Right ventricle myocardium superior (tissue), 1 donor: ENCODE measurements at regions not wholly inside any gene's neighbourhood (a gene's known extent, or its start where the extent isn't known, plus 50 kb on each side); places are given as distances from the start of the nearest gene placed in this dataset.

Experiments
- ATAC-seq: fragments of 200-7000 bp; cut with Tn5 transposase; one replicate; pipeline ENCODE4 v1.9.1; 2020; ENCODE audit warnings: mild to moderate bottlenecking; ENCODE audit not compliant: poor library complexity
- DNase-seq: peaks from one replicate; pipeline ENCODE4 v3.0.0-alpha.2; 2020
- intact Hi-C: fragments of 100-400 bp; cut with DNase I; formaldehyde crosslinking; loops from one replicate; pipeline ENCODE4 v1.11.2; 2022
- donor health status: DM: no; HTN: yes; CAD: no; lungs with severe emphysema.

DNA sequence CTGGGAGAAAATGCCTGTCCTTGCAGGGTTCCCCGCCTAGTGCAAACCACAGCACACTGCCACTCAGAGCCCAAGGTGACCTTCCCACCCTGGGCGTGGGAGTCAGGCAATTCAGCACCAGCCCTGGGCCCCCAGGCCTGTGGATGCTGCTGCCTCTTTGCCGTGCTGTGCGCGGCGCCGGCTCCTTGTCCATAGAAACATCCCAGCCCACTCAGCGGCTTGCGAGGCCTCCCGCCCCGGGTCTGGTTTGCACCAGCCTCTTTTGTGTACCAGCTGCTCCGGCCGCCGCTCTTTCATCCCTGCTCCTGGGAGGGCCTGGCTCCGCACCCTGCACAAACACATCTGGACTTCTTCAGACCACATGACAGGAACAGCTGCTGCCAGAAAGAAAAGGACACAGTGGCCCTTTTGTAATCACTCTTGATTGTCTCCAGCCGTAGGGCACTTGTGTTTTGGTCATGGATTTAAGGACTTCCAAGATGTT lies 75.4 kb upstream of the SDK2 start:
- intact Hi-C loops = no loop called here
- ATAC-seq (peak; percentile 86), DNase-seq (peak; percentile 66)

DNA sequence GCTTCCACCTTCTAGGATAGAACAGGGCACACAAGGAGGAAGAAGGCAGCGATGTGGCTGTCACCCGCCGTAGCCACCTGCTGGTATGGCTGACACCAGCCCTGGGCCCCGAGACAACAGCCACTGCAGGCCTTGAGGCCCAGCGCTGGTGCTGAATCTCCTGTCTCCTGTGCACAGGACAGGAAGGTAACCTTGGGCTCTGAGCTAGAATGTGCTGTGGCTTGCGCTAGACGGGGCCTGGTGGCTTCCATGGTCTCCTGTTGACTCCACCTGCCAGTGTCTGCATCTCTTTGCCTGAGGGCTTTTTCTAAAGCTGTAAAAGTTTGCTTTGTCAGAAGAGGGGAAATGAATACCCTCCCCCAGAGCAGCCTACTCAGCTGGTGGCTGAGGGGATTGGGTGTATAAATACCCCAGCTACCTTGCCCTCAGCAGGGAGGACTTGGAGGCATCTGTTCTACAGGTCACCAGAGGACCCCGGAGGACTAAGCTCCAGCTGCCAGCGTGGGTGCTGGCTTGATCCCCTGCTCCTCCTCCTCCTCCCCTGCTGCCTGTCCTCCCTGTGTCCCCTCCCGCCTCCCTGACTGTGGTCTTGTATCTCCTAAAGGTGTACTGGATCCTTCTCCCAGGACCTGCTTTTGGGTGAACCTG lies 76.1 kb upstream of the SDK2 start:
- DNase-seq (no peak), ATAC-seq (no peak)
- intact Hi-C loops = no loop called here

DNA sequence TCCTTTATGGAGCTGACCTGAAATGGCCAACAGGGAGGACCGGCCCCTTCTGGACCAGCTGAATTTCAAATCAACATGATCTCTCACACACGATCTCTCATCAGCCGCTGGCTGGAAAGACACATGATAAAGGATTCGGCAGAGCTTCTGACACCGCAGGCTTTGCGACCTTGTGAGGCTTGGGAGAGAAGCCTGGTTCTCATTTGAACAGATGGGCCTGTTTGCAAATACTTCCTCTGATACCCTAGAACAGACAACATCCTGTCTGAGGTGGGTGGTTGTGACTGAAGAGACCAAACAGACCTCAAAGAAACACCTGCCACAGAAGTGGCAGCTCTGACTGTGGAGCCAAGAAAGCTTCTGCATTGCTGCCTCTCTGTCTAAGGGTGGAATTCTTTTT lies 77.9 kb upstream of the SDK2 start:
- ATAC-seq = no peak
- intact Hi-C loops = no loop called here
- no peak for DNase-seq

DNA sequence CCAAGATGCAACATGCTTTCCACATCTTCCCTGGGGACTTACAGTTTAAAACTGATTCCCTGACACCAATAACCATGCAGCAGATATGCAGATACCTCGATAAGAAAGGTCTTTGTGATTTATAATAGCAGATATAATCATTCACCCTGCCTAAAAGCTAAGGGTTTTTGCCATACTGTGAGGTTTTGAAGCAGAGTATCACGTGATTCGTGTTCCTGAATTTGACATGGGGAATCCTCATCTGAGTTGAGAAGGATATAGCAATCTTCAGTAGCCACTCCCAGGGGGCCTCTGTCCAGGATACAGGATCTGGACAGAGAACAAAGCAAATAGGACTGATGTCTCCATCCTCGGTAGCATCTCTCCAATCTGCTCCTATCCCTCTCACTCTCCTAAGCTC lies 79.1 kb upstream of the SDK2 start:
- intact Hi-C loops = no loop called here
- ATAC-seq = no peak
- no peak for DNase-seq

DNA sequence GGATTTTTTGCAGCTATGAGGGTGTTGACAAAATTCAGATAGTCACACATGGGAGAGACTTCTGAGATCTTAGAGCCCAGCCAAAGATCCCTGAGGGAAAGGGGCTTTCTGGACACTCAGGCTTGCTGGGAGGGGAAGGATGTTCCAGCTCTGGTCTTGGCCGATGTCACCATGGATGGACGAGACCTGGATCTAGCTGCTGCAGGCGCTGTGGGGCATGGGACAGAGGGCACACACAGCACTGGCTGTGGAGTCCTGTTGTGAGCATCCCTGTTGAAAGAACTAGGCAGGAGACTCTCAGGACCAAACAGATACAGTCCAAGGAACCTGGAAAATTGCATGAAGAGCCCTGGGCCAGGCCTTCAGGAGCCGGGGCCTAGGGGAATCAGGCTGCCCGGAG lies 80.1 kb upstream of the SDK2 start:
- ATAC-seq (no peak), DNase-seq (no peak)
- intact Hi-C loops = no loop called here

DNA sequence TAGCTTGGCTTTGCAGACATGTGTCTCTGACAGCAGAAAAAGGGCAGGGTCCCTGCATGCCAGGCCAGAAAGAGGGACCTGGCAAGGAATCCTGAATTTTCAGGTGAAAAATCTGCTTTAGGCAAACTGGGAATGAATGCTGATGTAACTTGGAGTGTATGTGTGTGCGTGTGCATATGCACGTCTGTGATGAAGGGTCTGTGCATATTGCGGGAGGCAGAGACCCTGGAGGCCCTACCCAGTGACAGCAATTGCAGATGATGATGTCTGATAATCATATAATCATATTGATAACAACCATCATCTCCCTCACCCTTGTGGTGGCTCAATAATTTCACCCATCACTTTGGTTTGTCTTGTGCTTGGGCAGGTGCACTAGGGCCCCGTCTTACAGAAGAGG lies 80.7 kb upstream of the SDK2 start:
- intact Hi-C loops = no loop called here

DNA sequence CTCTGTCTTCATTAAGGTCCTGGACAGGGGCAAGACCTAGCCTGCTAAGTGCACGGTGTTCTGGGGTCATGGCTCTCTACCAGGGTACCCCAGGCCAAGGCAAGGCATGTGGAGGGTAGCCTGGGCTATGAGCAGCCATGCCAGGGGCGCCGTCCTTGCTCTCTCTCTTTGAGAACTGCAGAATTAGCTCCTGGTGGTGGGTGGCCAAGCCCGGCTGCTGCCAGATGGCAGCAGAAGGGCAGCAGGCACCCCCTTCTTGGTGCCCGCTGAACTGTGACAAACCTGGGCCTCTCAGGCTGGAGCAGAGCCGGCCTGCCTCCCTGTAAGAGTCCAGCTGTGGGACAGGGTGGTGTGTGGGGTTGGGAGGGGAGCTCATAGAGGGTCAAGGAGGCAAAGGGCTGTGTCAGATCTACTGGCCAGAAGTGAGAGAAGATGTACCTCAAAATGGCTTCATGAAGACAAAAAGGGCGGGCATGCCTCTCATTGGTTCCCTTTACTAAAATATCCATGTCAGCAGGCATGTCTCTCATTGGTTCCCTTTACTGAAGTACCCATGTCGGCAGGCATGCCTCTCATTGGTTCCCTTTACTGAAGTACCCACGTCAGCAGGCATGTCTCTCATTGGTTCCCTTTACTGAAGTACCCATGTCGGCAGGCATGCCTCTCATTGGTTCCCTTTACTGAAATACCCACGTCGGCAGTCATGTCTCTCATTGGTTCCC lies 81.7 kb upstream of the SDK2 start:
- ATAC-seq (no peak), DNase-seq (no peak)
- intact Hi-C loops = no loop called here

More for the DNA sequence above, 80.7 kb upstream of the SDK2 start:
- no peak for ATAC-seq
- no peak for DNase-seq

DNA sequence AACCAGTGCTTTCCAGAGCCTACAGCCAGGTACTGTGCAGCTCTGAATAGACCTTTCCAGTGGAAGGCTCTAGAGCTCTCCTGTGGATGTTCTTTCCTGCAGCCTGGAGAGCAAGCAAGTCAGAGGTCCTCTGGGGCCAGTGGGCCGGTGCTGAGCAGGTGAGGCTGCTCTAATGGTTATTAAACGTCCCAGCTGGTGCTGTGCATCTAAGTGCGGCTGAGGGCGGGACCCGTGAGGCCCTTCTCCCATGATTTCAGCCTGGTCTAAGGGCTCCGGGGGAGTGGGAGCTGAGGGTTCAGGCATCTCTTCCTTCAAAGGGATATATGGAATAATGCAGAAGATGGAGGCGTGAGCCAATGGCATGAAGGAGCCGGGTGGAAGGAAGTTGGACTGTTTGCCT lies 83.7 kb upstream of the SDK2 start:
- intact Hi-C loops = no loop called here
- DNase-seq (no peak), ATAC-seq (no peak)

DNA sequence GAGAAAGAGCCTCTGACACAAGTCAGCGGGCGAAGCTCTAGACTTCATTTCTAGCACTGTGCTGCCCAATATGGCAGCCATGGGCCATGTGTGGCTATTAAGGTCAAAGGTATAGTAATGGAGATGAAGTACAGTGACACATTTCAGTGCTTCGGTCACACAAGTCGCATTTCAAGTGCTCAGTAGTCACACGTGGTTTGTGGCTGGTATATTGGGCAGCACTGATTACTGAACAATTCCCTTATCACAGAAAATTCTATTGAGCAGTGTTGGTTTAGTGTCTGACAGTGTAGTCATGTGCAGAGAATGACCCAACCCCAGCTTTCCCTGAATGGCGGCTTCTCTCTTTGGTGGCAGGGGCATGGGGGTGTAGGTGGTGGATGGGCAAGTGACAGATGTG lies 84.9 kb upstream of the SDK2 start:
- intact Hi-C loops = no loop called here
- no peak for ATAC-seq
- DNase-seq = no peak

DNA sequence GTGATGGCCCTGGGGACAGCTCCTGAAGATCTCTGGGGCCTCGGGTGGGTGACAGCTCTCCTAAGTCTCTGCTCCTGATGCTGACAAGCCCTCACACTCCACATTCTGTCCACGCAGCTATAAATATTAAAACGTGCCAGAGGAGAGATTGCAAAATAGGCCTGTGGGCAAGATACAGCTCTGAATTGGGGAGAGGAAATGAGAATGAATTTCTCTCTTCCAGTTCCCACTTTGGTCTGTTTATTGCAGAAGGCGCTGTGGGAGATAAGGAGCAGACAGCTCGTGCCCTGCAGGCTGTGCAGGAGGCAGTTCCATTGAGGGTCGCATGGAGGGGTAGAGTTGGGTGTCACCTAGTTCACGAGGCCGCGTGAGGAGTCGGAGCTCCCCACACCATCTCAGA lies 87.5 kb upstream of the SDK2 start:
- intact Hi-C loops = no loop called here
- no peak for DNase-seq
- peak; percentile 55 for ATAC-seq

DNA sequence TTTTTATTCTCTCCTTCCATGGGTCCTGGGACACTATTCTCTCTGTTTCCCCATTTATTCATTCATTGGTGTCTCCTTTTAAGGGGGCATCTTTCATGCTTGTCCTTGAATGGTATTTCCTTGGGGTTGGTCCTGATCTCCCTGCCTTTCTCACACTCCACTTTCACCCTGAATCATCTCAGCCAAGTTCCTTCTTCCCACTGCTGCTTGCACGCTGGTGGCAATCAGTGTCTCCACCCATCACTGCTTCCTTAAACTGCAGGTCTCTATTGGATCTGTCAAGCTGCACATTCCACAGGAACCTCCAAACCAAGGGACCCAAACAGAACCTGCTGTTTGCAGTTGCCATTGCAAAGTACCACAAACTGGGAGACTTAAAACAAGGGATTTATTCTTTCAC lies 89.3 kb upstream of the SDK2 start:
- DNase-seq (no peak), ATAC-seq (no peak)
- intact Hi-C loops = no loop called here

DNA sequence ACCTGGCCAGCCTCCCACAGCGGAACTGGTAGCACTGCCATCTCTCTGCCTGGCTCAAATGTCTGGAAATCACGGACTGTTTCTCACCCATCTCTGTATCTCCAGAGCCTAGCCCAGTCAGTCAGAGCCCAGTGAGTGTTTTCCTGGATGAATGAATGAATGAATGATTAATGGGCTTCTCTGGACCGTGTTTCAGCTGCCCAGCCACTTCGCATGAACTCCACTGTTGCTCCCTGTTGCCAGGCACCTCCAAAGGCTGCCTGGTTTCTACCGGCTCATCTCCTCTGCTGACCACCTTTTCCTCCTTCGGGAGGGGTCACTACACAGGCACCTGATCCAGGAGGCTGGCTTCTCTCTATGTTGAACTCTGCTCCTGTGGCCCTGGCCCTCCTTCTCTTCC lies 91.0 kb upstream of the SDK2 start:
- intact Hi-C loops = no loop called here
- DNase-seq = no peak
- no peak for ATAC-seq

DNA sequence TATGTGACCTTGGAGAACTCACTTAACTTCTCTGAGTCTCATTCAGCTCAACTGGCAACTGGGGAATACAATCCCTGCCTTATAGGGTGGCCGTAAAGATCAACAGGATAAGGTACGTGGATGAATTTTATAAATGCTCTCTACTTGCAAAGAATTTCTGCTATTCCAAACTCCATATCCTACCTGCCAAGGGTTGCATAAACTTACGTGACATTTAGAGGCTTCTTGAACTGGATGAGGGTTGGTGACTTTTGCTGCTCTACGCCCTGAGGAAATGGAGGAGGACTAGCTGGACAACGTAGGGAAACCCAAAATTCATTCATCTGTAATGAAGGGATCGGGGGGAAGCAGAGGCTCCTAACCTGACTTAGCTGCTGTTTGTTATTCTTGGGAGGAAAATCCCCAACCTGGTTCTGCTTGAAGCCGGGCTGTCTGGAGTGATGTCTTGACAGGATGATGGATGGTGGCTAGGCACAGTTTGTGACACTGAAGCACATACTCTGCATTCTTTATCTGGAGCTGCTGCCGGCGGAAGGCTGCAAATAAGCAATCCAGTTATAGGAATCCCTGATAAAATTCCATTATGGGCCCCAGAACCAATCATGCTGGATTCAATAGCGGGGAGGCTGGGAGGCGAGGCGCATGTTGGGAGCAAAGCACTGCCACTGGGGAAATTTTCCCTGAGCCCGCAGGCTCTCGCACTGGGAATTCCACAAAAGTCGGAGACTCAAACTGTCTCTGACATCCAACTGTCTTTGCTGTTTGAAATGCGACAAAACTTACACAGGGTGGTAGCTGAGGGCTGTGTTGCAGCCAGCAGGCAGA lies 94.7 kb upstream of the SDK2 start:
- ATAC-seq (peak; percentile 45), DNase-seq (no peak)
- intact Hi-C loops = no loop called here

DNA sequence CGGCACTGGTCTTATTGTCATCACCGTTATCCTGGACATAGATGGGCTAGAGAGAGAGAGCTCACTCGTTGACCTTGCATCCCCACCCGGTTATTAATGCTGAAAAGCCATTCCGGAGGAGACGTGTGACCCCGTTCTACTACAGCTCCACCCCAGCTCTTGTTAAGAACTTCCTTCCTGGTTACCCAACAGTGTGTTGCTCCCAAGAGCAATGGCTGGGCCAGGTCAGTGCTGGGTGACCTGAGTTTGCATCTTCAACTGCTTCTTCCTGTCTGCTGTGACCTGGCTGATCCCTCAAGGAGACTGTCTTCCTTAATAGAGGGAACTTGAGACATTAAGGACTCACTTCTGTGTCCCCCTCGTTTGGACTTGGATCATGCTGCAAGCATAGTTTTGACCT lies 96.1 kb upstream of the SDK2 start:
- intact Hi-C loops = no loop called here
- ATAC-seq = no peak
- no peak for DNase-seq

DNA sequence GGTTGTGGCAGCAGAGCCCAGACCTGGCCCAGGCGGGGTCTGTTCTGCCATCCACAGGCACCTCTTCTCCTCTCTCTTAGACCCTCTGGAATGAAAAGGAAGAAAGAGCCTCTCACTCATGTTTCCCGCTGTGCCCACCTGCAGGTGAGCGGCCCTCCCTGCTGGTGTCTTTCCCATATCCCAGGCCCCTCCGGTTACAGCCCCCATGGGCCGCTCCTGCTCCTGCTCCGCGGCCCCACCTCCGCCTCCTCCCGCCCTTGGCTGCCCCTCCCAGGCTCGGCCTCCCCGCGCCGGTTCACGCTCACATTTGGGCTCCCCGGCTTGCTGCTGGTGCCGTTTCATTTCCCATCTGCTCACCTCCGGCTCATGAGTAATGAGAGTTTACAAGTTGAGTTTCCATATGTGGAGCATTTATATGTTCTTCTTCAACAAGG lies 98.7 kb upstream of the SDK2 start:
- ATAC-seq = no peak
- DNase-seq = no peak
- intact Hi-C loops = no loop called here

DNA sequence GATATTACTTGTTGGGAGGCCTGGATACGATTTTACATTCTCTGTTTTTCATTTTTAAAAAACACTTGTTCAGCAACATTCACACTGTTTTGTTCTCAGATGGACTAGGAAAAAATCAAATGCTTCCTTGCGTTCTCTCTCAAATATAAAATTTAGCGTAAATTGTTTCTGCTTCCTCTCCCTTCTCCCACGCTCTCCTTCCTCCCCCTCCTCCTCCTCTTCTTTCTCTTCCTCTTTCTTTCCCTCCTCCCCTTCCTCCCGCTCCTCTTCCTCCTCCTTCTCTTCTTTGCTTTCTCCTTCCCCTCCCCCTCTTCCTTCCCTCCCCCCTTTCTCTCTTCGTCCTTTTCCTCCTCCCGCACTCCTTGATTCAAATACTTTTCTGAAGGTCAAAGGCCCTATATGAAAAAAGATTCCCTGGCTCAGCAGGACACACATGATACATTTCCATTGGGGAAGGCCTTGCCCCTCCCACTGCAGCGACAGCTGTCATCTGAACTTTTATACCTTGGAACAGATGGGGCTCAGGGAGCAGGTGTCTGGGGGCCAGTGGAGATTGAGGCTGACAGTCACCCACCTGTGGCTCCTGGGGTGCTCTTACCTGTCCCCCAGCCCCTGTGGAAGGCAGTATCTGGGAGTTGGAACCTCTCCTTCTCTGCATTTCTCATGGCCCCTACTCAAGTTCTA lies 99.4 kb upstream of the SDK2 start:
- intact Hi-C loops = no loop called here
- DNase-seq (no peak), ATAC-seq (no peak)

DNA sequence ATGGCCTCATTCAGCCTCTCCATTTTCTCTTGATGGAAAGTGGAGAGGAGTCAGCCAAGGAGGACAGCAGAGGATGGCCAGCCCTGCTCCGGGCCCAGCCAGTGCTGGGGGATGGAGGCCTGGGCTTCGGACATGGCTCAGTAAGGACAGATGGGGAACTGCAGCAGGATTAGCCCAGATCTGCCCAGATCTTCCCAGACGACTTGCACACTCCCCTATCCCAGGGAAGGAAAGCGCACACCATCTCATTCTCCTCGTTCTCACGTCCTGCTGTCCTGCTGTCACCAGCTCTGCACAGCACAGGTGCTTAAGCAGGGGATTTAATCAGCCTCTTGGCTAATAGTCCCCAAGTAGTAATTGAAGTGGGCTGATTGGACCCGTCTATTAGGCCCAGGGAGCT lies 100.2 kb upstream of the SDK2 start:
- DNase-seq (no peak), ATAC-seq (no peak)
- intact Hi-C loops = no loop called here

DNA sequence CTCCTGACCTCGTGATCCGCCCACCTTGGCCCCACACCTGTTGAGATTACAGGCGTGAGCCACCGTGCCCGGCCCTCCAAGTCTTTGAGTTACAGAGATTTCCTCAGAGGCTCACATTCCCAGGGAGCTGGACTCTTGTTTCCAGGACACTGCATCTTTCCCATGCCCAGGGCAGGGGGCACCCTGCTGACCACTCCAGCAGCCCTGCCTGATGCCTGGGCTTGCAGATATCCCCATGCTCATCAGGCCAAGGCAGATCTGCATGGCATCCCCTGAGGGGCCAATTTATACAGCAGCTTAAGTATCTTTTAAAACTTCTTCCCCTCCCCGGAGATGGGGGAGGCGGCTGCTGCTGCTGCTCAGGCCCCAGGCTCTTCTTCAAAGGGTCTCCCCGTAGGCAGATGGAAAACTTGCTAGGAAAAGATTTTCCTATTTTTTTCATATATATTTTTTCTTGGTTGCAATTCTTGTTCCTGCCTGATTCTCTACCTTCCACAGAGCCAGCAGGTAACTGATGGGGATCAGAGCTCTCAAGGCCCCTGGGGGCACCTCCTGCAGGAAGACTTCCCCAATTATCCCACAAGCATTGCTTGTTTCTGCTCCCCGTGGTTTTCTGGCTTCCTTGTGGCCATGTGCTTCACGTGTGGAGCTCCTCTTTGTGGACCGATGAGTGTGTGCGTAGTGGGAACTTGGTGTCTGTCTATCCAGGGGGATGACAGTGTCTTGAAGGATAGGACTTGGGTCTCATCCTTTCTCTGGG lies 102.2 kb upstream of the SDK2 start:
- ATAC-seq = no peak
- no peak for DNase-seq
- intact Hi-C loops = no loop called here
